Upper lobe of left lung (tissue), 4 donors: ENCODE measurements at regions not wholly inside any gene's neighbourhood (a gene's known extent, or its start where the extent isn't known, plus 50 kb on each side); places are given as distances from the start of the nearest gene placed in this dataset.

ENCODE experiments used
- CTCF ChIP-seq, 6 experiments: fragments of 450-650 bp in 4 of 6; fragments of 200-600 bp in 2 of 6; sonication (generic) in 2 of 6; IDR thresholded peaks; one replicate each; pipeline ENCODE4 v1.5.1; 2016 to 2019; ENCODE audit warnings: antibody characterized with exemption in 6 of 6
- EP300 ChIP-seq, 4 donors: sonication (generic); formaldehyde crosslinking; IDR thresholded peaks; one replicate each; pipeline ENCODE4 v1.5.1; 2017; ENCODE audit warnings: antibody characterized with exemption in 4 of 4, control low read depth in 2 of 4
- POLR2A ChIP-seq, 4 donors: fragments of 450-650 bp; IDR thresholded peaks; one replicate each; pipeline ENCODE4 v1.5.1; 2016 to 2017; ENCODE audit warnings: antibody characterized with exemption in 4 of 4, mild to moderate bottlenecking in 2 of 4
- POLR2AphosphoS5 ChIP-seq, 2 donors: sonication (generic); formaldehyde crosslinking; IDR thresholded peaks; one replicate each; pipeline ENCODE4 v1.5.1; 2017; ENCODE audit warnings: antibody characterized with exemption in 2 of 2

GRCh38 chr2:220871909-220872308 lies 700.2 kb downstream of the EPHA4 start:
- TF ChIP-seq POLR2AphosphoS5 (IDR thresholded peaks at IDR 0.05) (no peak), POLR2A (IDR thresholded peaks at IDR 0.05) (no peak), CTCF (IDR thresholded peaks at IDR 0.05) (no peak), EP300 (IDR thresholded peaks at IDR 0.05) (no peak)
